ENCODE measurements at regions not wholly inside any gene's neighbourhood (a gene's known extent, or its start where the extent isn't known, plus 50 kb on each side); places are given as distances from the start of the nearest gene placed in this dataset.
"Not testable (repeated sequence)": the region's sequence is repeated elsewhere in the genome, so short reads cannot be mapped to it uniquely, and the experiment has no call there.

- no peak for DNase-seq
These were observed 669.5 kb downstream of the SLCO4C1 start for GRCh38 chr5:101626572-101626971.

DNA sequence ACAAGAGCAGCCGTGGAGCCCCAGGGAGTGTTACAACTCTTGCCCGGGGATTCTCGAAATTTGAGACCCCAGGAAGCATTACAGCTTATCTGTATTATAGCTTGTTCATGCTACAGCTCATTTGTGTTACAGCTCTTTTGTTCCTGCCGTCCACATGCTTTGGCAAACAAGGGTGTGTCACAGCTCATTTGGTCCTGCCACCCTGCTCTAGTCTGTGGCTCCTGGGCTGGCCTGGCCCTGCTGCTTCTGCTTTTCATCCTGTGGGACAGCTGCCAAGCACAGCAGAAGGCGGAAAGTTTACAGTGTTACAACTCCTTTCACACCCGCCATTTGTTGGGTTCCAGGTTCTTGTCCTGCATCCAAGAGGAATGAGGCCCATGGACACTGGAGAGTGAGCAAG is 685.0 kb downstream of the SLCO4C1 start:
- no peak for DNase-seq

- no peak for DNase-seq
These were observed 687.8 kb downstream of the SLCO4C1 start for GRCh38 chr5:101608322-101608721.

DNA sequence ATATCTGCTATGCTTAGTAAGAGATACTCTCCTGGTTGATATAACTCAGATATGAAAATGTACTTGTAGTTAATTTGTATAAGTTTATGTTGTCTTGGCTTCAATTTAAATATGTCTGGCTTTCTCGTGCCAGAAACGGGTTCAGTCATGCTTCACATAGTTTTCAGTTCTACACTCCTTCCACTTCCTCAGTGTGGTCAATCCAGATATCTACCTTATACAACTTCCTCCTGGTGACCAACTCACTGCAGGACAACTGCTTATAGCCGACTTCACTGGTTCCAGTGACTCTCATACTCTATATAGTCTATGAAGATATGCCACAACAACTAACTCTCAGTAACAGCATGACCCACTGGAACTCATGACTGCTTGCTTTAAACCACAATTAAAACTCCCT is 690.4 kb downstream of the SLCO4C1 start:
- DNase-seq, result no peak

GRCh38 chr5:101600614-101601013 is 695.5 kb downstream of the SLCO4C1 start:
- DNase-seq, result no peak

DNA sequence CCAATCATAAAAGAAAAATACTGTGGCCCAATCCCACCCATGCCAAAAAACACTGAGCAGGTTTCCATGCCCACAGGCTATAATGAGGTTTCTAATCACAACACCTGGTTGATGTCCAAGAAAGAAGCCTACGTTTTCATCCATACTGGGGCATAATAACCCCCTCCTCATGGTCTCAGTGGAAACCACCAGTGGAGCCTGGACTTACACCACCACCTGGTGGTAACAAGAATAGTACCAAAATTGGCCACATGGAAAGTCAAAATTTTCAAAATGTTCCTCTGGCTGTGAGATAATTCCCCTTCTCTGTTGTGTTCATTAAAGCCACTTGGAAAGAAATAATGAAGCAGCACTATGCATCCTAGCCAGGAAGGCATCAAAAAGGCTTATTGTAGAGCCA is 687.3 kb upstream of the ST8SIA4 start:
- no peak for DNase-seq

DNA sequence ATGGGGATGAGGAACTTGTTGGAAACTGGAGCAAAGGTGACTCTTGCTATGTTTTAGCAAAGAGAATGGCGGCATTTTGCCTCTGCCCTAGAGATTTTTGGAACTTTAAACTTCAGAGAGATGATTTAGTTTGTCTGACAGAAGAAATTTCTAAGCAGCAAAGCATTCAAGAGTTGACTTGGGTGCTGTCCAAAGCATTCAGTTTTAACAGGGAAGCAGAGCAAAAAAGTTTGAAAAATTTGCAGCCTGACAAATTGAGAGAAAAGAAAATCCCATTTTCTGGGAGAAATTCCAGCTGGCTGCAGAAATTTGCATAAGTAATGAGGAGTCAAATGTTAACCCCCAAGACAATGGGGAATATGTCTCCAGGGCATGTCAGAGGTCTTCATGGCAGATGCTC is 682.3 kb upstream of the ST8SIA4 start:
- no peak for DNase-seq

DNA sequence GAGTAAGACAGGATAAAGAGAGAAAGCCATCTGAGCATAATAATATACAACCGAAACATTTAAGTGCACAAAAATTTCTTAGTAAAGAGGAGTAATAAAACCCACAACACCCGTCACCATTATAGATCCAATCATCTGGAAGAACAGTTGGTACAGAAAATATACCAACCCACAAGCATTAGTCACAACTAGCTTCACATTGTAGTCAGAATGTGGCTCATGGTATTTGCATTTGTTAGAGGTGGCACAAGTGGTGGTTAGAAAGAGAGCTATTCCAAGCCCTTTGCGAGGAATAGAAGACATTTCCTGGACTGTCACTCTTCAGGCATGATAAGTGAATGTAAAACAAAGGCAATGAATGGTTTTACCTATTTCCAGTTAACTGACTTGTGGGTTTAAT is 677.5 kb upstream of the ST8SIA4 start:
- DNase-seq, result no peak

- no peak for DNase-seq
These were observed 670.9 kb upstream of the ST8SIA4 start for GRCh38 chr5:101574017-101574416.

DNA sequence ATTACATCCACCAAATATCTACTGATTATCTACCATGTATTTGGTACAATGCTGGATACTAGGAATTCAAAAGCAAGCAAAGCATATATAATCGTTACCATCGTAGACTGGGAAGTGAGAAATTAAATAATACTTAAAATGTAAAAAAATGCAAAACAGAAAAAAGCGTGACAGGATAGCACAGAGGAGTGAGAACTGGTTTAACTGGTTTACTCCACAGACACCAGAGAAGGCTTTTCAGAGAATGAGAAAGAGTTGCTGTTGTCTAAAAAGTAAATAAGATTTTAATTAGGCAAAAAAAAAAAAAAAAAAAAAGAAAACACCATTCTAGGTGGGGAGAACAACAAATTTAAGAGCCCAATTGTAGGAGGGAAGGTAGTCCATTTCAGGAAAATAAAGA is 657.9 kb upstream of the ST8SIA4 start:
- DNase-seq, result peak; percentile 25

- no peak for DNase-seq
These were observed 640.7 kb upstream of the ST8SIA4 start for GRCh38 chr5:101543780-101544179.

DNA sequence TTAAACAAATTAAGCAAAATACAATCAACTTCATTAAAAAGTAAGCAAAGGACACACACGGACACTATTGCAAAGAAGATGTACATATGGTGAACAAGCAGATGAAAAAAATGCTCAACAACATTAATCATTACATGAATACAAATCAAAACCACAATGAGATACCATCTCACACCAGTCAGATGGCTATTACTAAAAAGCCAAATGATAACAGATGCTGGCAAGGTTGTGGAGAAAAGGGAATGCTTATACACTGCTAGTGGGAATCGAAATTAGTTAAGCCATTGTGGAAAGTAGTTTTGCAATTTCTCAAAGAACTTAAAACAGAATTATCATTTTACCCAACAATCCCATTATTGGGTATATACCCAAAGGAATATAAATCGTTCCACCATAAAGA is 636.2 kb upstream of the ST8SIA4 start:
- DNase-seq, result no peak

DNA sequence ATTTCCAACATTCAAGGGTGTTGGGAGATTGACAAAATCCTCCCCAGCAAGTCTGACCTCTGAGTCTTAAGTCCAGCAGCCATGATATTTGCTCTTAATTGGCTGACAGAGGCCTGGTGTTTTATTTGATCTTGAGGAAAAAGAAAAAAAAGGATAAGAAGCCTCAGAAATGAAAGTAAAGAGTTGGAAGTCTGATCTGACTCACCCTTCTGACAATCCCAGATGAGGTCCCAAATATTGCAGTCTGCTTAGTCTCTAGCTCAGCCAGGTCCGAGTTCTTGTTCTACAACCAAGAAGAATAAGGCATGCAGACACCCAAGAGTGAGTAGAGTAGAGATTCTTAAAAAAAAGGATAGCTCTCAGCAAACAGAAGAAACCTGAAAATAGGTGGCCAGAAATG is 632.5 kb upstream of the ST8SIA4 start:
- no peak for DNase-seq

DNA sequence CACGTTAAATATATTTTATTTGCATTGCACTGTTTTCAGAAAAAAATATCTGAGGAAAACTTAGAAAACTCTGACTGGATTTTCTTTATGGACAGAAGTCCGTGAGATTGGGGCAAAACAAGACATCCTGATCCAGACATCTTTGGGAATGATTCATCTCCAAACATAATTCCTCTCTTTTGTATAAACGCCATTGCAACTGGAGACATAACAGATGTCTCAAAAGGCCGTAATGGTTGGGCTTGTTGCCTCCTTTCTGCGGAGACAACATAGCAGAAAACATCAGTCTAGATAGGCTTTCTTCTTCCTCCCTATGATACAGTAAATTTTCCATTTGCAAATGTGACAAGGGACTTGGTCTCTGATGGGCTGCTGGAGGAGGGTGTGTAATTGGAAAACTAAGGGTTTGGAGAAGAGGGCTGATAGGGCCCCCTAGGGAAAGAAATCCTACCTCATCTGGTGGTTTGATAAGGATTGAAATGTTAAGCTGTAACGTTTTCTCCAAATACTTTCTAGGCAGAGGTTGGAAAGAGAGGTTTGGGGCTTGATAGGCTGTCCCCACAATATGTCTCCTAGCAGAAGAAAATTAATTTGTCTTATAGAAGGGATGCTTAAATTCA is 631.5 kb upstream of the ST8SIA4 start:
- DNase-seq, result no peak

DNA sequence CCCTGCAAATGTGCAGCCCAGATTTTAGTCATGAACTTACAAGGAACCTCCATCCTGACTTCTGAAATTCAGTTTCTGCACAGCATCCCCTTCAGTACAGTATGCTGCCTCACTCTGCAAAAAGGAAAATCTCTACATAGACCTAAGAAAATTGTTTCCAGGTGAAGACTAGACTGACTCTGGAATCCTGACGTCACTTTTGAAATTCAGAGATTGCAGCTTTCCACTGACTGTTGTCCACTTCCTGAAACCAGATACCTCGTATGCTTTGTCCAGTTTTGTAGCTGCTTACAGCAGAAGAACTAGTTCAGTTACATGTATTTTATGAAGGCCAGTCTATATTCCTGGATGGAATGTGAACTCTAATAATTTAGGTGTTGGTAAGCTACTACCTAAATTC is 629.3 kb upstream of the ST8SIA4 start:
- no peak for DNase-seq

DNA sequence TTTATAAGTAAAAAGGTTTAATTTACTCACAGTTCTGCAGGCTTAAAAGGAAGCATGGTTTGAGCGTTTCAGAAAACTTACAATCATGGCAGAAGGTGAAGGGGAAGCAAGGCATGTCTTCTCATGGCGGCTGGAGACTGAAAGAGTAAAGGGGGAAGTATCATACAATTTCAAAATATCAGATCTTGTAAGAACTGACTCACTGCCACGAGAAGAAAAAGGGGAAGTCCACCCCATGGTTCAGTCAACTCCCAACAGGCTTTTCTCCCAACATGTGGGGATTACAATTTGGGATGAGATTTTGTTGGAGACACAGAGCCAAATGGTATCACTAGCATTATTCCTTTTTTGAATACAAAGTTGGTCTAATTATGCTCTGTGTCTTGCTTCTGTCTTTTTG is 627.9 kb upstream of the ST8SIA4 start:
- DNase-seq, result no peak

DNA sequence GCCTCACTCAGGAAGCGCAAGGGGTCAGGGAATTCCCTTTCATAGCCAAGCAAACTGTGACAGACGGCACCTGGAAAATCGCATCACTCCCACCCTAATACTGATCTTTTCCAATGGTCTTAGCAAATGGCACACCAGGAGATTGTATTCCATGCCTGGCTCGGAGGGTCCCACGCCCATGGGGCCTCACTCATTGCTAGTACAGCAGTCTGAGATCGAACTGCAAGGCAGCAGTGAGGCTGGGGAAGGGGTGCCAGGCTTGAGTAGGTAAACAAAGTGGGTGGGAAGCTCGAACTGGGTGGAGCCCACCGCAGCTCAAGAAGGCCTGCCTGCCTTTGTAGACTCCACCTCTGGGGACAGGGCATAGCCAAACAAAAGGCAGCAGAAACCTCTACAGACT is 626.0 kb upstream of the ST8SIA4 start:
- DNase-seq, result not testable (repeated sequence)

DNA sequence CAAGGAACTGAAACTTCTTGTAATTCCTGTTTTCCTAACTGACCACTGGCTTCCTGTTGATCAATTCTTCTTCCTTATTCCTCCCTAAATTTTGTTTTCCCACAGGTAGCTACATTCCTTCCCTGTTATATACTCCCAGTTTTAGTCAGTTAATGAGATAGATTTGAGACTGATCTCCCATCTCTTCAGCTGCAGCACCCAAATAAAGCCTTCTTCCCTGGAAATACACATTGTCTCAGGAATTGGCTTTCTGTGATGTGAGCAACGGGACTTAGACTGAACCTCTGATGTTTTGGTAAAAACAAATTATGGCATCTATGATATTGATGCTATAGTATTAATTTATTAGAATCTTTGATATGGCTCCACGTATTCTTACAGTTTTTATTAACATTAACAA is 617.3 kb upstream of the ST8SIA4 start:
- DNase-seq, result no peak

DNA sequence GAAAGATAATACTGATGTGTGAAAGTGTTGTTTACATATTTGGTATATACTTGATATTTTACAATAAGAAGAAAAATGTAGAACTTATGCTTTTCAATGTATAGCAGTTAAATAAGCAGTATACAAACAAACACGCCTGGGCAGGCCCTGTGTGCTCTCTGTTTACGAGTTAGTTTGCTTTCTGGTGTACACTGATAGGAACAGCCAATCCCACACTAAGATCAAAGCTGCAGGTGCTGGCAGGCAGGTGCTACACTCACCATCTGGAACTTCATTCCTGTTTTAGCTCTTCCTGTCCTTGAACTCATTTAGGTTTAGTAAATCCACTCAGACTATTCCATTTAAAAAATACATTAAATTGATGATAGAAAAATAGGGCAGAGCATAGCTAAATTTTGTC is 614.7 kb upstream of the ST8SIA4 start:
- DNase-seq, result no peak

DNA sequence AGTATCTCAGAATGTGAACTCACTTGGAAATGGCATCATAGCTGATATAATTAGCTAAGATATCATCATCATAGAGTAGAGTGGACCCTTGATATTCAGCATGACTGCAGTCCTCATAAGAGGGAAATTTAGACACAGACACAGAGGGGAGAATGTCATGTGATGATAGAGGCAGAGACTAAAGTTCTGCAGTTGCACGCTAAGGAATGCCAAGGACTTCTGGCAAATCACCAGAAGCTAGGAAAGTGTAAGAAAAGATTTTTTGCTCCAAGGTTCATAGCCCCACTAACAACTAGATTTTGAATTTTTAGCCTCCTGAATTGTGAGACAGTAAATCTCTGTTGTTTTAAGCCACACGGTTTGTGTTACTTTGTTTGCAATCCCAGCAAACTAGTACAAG is 612.6 kb upstream of the ST8SIA4 start:
- no peak for DNase-seq

GRCh38 chr5:101505891-101506570 is 602.9 kb upstream of the ST8SIA4 start:
- DNase-seq, result no peak

DNA sequence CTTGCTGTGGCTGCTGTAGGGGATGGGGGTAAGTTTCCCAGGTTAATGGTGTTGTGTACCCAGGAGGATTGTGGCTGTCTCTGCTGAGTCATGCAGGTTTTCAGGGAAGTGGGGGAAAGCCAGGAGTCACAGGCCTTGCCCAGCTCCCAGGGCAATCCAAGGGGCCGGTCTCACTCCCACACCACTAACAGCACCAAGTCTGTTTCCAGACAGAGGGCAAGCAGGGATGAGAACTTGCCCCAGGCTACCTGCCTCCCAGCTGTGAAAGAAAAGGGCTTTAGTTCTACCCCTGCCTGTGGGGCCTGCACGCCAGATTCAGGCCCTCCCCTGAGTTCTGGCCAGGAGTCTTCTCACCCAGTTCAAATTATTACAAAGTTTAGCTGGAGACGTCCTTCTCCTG is 579.8 kb upstream of the ST8SIA4 start:
- DNase-seq, result no peak

DNA sequence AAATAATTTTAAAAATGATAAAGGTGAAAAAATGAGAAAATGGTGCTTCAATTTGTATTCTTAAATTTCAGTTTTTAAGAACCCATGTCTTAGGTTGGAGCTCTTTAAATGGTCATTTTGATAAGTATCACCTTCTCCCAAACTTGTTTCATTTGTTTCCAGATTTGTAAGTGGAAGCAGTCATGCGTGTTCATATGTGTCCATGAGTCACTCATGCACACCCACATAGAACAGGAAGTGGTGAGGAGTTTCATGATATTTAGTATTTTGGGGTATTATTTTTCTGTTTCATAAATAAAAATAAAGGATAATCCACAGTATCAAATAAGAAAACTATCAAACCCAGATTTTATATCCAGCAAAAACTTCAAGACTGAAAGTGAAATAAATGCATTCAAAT is 570.4 kb upstream of the ST8SIA4 start:
- DNase-seq, result no peak

DNA sequence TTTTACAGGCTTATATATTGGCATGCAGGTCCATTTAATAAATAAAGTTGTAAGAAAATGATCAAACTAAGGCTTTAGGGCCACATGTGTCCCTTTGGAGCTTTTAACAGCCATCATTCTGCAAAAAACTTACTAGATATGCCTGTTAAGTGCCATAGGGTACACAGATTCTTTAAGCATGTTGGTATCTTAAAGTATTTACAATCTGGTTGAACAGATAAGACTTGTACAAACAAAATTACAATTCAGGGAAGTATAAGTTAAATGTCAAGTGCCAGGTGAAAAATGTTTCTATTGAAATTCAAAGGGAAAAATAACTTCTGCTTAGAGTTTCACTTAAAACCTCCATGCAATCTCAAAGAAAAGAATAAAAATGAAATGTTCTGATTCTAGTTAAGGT is 558.4 kb upstream of the ST8SIA4 start:
- DNase-seq, result no peak

- no peak for DNase-seq
These were observed 555.5 kb upstream of the ST8SIA4 start for GRCh38 chr5:101458587-101458986.
